D341Med (cell line): ENCODE measurements at regions not wholly inside any gene's neighbourhood (a gene's known extent, or its start where the extent isn't known, plus 50 kb on each side); places are given as distances from the start of the nearest gene placed in this dataset.
A peak's percentile ranks its signal among the peaks of the same experiment; 100 is the strongest.

ENCODE experiments used
- DNase-seq: peaks from one replicate; pipeline ENCODE4 v3.0.0; 2012; ENCODE audit warnings: low spot score

DNA sequence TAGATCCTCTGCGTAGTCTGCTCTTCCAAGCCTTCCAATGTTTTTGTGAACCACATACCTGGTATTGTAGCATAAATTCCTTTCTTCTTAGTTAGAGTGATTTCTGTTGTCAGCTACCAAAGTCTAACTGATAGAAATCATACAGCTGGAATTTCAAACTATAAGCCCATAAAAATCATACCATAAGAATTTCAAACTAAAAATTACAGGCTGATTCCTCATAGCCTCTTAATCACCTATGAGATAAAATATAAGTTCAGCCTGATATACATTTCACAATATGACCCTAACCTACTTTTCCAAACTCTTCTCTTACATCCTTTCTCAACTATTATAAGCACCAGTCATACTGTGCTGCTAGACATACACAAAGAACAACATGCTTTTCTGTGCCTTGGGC, 64.8 kb downstream of the PTHLH start:
- DNase-seq: no peak

DNA sequence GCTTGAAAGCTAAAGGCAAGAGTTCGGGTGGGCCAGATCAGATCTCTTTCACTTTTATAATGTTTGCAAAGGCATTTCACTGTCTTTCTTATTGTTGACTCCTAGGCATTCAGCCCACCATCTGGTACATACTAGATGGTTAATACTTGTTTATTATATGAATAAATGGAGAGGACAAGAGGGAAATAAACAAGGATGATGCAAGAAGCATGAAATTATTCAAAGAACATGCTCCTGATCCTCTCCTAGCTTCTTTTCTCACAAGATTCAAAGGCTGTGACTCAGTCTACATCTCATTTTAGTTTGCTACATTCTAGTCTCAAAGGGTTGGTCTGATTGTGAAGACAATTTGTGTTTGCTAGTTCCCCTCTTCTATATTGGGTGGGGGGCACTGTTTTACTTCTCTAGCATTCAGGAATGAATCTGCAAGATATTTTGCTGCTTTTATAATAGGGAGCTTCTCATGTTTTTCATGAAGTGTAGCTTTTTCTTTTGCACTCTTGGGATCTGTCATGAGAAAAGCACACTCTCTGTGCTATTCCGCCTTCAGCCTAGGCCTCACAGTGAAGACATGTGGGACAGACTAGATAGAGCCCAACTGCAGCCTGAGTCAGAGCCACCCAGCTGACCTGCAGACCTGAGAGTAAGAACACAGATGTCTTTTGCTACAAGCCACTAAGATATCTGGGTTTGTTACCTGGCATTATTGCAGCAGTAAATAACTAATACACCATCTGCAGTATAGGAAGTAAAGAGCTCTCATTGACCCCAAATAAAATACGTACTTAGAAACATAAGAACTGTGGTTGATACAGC, 65.7 kb downstream of the PTHLH start:
- DNase-seq: no peak

DNA sequence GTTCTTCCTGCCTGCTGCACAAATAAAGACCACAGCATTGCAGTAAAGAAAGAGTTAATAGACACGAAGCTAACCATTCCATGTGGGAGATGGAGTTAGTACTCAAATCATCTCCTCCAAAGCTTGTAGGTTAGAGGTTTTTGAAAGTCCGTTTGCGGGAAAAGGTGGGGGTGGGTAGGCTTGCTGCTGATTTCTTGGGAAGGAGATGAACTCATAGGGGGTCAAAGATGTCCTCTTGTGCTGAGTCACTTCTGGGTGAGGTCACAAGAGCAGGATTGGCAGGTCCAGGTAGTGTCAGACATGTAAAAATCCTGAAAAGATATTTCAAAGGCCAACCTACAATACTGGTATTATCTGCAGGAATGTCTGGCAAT, 66.4 kb downstream of the PTHLH start:
- DNase-seq: no peak

DNA sequence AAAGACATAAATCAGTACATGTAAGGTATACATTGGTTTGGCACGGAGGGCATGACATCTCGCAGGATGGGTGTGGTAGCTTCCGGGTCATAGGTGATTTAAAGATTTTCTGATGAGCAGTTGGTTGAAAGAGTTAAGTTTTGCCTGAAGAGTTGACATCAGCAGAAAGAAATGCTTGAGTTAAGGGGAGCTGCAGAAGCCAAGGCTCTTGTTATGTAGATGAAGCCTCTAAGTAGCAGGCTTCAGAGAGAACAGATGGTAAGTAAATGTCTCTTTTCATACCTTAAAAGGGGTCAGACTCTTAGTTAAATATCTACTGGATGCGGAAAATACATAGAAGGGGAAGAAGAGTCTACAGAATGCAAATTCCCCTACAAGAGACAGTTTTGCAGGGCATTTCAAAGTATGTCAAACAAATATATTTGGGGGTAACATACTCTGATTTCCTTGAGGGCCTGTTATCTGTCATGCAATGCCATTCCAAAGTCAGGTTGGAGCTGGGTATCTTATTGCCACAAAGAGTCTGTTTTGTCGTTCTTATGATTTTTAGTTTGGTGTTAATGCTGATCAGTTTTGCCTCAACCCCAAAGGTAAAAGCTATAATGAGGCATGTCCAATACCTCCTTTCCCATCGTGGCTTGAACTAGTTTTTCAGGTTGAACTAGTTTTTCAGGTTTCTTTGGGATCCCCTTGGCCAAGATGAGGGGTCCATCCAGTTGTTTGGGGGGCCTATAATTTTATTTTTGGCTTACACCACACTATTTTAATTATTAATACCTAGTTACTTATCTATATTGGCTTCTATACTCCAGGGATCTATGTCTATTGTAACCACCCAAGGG, 67.0 kb downstream of the PTHLH start:
- no peak for DNase-seq

DNA sequence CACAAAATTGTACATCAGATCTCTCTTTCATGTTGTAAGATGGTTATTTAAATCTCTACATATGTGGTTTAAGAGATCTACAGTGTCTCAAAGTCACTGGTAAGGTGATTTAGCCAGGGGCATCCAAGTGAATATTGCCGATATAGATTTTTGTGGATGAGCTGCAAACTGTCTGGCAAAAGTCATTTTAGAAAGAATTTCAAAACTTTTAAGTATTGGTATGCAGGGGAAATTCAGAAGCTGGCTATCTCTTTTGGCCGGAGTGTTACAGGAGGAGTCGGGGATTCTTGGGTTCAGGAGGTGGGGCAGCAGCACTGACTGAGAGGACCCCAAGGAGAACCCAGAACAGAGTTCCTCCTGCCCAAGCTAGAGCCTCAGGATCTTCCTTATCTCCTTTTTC, 69.9 kb downstream of the PTHLH start:
- no peak for DNase-seq

DNA sequence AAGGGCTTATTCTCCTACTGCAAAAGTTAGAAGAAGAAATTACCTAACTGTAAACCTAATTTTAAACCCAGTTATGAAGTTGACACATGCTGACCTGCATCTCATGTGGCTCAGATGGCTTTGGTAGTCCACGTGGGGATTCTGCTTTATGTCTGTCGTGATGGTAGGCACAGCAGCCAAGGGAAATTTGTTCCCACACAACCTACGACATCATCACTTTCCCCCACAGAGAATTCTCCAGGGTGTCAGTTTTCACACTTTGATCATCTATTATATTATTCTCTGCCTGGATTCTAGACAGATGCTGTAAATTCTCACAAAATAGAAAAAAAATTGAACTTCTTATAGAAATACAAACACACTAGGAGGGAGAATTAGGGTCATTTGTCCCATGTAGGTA, 70.6 kb downstream of the PTHLH start:
- no peak for DNase-seq

DNA sequence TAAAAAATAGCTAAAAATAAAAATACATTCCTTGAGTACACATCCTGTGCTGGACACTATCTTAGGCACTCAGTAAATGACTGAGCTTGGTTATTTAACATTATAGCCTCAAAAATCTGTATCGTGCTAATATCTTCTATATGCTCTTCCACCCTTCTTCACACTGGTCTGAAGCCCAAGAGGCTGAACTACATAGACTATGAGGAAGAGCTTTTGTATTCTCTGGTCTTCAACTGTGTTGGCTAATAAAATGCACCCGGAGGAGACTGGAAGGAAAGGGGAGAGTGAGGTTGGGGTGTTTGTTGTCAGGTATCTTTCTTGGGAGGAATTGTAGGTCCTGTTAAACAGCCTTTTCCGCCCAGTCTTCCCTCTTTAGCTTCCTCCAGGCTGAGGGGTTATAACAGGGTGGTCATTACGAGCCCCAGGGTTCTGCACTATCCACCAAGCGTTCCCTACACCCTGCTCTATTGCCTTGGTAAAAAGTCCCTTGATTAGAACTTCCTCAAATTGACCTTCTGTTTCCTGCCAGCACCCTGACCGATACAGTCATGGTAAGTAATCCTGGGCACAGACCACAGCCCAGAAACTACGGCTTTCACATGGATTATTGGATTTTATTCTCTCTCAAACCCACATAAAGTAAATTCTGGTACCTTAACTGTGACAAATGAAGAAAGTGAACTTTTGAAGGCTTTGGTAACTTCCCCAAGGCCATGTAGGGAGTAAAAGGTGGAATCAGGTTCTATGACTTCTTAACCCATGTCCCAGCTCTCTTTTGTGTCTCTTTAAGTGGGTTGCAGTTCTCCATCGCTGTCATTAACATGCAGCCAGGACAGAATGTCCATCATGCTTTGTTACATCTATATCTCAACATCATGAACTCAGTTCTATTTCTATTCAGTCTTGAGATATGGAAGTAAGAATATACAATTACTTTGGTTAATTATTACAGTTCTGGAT, 71.3 kb downstream of the PTHLH start:
- DNase-seq: no peak

DNA sequence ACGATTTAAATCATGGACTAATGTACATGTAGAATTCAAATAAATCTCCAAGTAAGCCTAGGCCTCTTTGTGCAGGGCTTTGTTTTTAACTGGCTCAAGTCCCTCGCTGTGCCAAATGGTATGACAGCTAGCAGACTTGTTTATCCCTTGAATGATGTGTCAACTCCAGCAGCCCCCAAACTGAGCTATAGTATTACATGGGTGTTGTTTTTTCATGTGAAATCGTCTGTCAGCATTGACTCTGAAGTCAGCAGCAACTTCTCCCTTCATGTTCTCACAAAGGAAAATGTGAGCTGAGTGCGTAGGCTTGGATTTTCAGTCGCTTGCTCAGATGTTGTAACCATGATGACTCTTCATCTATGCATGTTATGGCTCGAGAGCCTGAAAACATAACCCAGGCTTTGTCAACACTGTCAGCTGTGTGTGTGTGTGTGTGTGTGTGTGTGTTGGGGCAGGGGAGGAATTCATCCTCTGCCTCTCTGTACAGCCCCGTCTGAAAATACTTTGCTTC, 73.3 kb downstream of the PTHLH start:
- DNase-seq: no peak

DNA sequence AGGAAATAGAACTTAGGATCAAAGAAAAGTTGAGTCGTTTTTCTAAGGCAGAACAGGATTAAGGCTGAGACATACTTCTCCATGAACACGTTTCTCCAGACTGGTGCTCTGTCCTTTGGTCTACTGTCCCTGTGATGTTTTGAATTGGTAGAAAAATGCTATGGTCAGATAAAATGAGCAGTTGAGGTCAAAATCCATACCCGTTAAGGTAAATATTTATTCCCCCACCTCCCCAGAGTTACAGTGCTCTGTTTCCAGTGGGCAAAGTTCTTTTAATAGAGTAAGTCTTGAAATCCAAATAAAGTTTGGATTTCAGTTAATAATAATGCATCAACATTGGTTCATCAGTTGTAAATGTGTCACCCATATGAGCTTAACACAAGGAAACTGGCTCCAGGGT, 74.5 kb downstream of the PTHLH start:
- DNase-seq: no peak

DNA sequence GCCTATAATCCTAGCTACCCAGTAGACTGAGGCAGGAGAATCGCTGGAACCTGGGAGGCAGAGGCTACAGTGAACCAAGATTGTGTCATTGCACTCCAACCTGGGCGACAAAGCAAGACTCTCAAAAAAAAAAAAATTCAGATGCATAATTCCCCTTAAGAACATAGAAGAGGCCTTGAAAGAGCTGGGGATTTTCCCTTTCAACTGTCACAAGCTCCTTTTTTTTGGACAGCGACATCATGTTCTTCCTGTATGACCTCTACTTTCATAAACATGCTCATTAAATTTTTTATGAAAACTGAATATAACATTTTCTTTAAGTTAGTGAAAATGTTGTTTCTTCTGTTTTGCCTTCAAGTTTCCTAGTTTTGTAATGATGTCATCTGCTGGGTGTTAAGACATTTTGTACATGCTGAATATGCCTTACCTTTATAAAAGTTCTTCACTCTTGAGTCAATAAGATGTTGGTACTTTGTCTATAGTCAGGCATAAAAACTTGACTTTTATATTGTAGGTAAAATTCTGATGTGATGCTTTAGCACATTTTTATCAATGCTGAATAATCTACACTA, 76.0 kb downstream of the PTHLH start:
- no peak for DNase-seq

DNA sequence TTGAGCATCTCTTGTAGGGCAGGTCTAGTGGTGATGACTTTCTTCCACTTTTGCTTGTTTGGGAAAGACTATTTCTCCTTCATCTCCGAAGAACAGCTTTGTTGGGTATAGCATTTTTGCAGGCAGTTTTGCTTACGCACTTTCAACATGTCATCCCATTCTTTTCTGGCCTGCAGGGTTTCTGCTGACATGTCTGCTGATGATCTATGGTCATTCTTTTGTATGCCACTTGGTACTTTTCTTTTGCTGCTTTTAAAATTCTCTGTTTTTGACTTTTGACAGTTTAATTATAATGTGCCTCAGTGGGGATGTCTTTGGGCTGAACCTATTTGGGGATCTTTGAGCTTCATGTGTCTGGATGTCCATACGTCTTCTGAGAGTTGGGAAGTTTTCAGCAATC, 78.2 kb downstream of the PTHLH start:
- no peak for DNase-seq

DNA sequence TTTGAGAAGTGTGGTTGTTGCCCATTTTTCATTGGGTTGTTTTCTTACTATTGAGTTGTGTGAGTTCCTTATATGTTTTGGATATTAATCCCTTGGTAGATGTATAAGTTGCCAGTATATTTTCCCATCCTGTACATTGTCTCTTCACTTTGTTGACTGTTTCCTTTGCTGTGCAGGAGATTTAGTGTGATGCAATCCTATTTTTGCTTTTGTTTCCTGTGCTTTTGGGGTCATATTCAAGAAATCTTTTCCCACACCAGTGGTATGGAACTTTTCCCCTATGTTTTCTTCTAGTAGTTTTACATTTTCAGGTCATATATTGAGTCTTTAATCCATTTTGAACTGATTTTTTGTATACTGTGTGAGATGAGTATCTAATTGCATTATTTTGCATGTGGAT, 92.8 kb downstream of the PTHLH start:
- DNase-seq: no peak

DNA sequence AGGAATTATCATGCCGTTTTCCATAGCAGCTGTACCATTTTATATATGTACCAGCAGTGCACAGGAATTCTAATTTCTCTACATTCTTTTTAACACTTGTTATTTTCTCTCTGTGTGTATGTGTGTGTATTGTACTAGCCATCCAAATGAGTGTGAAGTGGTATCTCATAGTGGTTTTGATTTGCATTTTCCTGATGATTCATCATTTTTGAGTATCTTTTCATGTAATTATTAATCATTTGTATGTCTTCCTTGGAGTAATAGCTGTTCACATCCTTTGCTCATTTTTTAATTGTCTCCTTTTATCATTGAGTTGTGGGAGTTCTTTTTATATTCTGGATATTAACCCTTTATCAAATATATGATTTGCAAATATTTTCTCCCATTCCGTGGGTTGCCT, 95.6 kb upstream of the MANSC4 start:
- no peak for DNase-seq

DNA sequence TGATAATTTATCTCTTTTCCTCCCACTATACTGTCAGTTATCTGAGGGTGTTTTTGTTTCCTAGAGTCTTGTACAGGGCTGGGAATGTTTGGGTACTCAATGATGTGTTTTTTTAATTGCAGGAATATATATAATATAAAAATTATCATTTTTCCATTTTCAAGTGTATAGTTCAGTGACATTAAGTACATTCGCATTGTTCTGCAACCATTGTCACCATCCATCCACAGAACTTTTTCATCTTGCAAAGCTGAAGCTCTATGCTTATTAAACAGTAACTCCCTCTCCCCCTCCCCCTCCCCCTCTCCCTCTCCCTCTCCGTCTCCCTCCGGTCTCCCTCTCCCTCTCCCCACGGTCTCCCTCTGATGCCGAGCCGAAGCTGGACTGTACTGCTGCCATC, 93.0 kb upstream of the MANSC4 start:
- no peak for DNase-seq

DNA sequence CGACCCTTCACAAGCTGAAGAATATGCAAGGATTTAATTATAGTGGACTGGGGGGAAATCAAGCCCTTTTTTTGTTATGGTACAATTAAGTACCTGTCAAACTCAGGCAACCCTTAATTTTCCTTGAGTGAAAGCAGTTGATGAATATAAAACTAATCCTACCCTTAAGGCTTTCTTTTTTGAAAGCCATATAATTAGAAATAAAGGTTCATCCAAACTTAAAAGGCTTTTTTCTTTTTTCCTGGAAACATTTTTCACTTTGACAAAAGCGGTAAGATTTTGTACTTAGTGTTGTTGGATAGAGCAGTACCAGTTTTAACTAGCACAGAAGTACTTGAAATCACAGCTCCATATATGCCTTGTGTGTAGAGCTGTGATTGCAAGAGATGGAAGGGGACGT, 91.9 kb upstream of the MANSC4 start:
- no peak for DNase-seq

DNA sequence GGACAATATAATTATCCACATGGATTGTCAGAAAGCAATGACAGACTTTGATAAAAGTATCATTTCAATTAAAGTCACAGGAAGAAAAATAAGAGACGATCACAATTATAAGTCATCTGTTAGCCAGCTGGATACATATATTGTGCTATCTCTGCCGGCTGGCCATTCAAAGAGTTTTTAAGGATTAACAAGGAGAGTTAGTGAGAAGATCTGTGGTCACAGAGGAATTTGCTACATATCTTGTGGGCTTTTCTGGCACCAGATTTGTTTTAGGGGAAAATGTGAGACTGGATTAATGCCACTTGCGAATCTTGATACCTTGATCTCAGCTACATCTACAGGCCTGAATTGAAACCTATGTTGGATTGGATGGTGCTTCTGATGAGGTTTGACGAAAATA, 90.9 kb upstream of the MANSC4 start:
- DNase-seq: no peak

DNA sequence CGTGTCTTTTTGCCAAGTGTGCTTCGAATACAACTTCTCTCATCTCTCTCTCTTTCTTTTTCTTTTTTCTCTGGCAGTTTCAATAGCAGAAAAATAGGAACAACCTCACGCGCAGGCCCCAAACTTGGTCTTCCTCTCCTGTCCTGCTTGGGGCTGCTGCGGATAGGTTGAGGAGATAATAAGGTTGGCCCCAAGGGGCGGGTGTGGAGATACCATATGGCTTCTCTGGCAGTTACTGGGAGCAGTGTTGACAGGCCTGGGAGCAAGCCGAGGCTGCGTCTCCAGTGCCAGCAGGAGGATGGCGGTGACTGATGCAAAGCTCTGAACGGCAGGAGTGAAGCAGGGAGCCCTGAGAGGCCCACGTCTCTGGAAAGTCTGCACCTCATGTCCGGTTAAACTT, 89.5 kb upstream of the MANSC4 start:
- peak; percentile 45 for DNase-seq

DNA sequence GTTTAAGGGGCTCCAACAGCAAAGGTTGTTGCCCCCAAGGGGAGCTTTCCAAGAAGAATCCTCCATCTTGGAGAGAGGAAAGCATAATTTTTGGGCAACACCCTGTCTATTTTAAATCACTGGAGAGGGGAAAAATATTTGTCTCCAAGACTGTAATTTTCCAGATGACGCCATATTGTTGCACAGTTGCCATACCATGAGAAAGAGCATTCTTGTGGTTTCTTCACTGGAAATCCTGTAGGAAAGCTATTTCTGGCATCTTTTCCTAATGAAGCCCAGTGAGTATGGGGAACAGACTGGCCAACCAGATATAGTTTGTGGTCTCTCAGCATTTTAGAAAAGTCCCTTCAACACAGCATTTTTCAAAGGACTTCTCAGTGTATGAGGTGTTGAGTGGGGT, 88.1 kb upstream of the MANSC4 start:
- no peak for DNase-seq

DNA sequence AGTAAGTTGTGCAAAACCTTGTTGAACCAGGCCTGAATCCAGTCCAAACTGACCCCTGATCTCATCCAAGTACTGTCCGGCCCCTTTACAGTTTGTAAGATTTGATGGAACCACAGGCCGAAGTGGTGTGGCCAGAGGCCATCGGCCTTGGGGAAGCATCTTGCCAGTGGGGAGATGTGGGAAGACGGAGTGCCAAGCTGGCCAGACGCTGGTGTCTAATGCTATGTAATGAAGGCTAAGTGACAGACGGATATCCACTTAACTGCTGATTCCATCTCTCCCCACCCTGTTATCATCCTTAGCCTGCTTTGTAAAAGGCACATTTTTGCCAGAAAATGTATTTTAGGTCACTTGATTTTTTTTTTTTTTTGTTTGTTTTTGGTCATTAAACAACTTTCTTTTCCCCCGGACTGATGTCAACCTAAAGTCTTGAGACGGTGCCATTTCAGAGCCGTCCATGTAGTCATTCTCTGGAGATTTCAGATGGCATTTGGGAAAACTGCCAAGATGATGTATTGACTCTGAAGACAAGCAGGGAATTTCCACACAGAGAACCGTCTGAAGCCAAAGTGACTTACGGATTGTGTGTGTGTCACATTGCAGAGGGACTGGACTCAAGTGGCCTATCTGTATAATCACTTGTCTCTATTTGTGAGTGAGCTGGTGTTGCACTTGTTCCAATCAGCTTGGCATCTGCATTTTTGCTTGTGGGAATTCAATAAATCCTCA, 86.5 kb upstream of the MANSC4 start:
- peak; percentile 53 for DNase-seq

DNA sequence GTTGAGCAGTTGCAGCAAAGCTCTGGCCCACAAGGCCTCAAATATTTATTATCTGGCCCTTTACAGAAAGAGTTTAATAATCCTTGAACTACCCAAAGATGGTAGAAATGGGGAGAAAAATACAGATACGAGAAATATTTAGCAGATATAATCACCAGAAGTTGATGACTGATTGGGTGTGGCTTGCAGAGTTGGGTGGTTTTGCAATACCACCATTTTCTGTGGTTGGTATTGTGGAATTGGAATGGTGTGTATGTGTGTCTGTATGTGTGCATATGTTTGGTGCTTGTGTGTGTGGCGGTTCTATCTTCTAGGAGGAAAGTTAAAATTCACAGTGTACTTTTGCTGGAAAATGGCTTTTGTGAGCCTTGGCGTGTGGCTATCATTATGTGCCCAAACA, 85.4 kb upstream of the MANSC4 start:
- no peak for DNase-seq

DNA sequence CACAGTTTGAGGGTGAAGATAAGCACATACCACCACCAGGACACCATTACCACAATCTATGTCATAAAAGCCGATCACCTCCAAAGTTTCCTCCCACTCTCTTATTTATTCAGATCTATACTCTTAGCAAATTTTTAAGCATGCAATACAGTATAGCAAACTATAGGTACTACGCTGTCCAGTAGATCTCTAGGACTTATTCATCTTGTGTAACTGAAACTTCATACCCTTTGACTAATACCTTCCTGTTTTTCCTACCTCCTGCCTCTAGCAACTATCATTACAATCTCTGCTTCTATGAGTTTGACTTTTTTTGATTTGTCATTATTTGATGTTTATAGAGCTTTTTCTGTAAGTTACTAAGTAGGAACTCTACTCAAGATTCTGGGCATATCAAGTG, 84.5 kb upstream of the MANSC4 start:
- DNase-seq: no peak
